GM12878 (cell line): ENCODE measurements at regions not wholly inside any gene's neighbourhood (a gene's known extent, or its start where the extent isn't known, plus 50 kb on each side); places are given as distances from the start of the nearest gene placed in this dataset.

Source experiments
- ATAC-seq: fragments of 200-7000 bp; cut with Tn5 transposase; 3 replicates; pipeline ENCODE4 v1.9.1; 2020; ENCODE audit warnings: mild to moderate bottlenecking, moderate library complexity
- BruUV-seq: library from RNA; stranded (reverse); fragments of 400-500 nt; replicated peaks from 2 replicates; lab custom pipeline; 2021; lab: Mats Ljungman, UMichigan
- CTCF ChIA-PET: fragments of 300-600 bp; sonication (Branson Sonifier 250); formaldehyde crosslinking; extraction: SDS; loops from one replicate; lab custom pipeline; 2021; ENCODE audit warnings: inconsistent platforms; lab: Yijun Ruan, JAX
- POLR2A ChIA-PET: fragments of 350-600 bp; formaldehyde crosslinking; extraction: SDS; loops from one replicate; lab custom pipeline; 2021; ENCODE audit warnings: inconsistent platforms; lab: Charles Lee
- RAD21 ChIA-PET: fragments of 300-600 bp; sonication (Branson Sonifier 250); formaldehyde crosslinking; loops from one replicate; lab custom pipeline; 2023; ENCODE audit warnings: antibody characterized with exemption; ENCODE audit not compliant: unreplicated experiment; lab: Charles Lee
- SMC1A ChIA-PET: fragments of 300-600 bp; sonication (Branson Sonifier 250); formaldehyde crosslinking; loops from one replicate; lab custom pipeline; 2023; ENCODE audit not compliant: unreplicated experiment, uncharacterized antibody; lab: Charles Lee
- DNase-seq: peaks from one replicate; pipeline ENCODE4 v3.0.0-alpha.2; 2011; ENCODE audit warnings: low read depth, low spot score
- FAIRE-seq: peaks from 3 replicates; lab custom pipeline; 2011; peaks lifted over from hg19 to GRCh38; lab: Jason Lieb, UNC
- H2AFZ ChIP-seq: 2 replicates; pipeline ENCODE4 v1.6.0; 2011; ENCODE audit warnings: low read depth, low read length, control low read depth; ENCODE audit not compliant: control insufficient read depth
- H3K27ac ChIP-seq: 2 replicates; pipeline ENCODE4 v1.5.1; 2011; ENCODE audit warnings: control low read depth; ENCODE audit not compliant: control insufficient read depth, insufficient read depth
- H3K27me3 ChIP-seq, 2 experiments: replicated peaks in 1 of 2; 2 replicates each; pipeline versions ENCODE4 v1.6.0 to v1.6.1; 2011; ENCODE audit warnings: low read length in 1 of 2; ENCODE audit not compliant: control insufficient read depth in 2 of 2, insufficient read depth in 2 of 2
- H3K36me3 ChIP-seq, 2 experiments: 2 replicates each; pipeline ENCODE4 v1.5.1; 2011; ENCODE audit warnings: low read length in 1 of 2; ENCODE audit not compliant: control insufficient read depth in 2 of 2, insufficient read depth in 2 of 2
- H3K4me1 ChIP-seq: 2 replicates; pipeline ENCODE4 v1.6.1; 2011; ENCODE audit warnings: mild to moderate bottlenecking, low read length, moderate library complexity, mixed read lengths; ENCODE audit not compliant: control insufficient read depth, insufficient read depth
- H3K4me2 ChIP-seq: 2 replicates; pipeline ENCODE4 v1.6.0; 2011; ENCODE audit warnings: control low read depth; ENCODE audit not compliant: control insufficient read depth, insufficient read depth
- H3K4me3 ChIP-seq: fragments of 200-600 bp; sonication (generic); 2 replicates; pipeline ENCODE4 v1.5.1; 2016
- H3K79me2 ChIP-seq: 2 replicates; pipeline ENCODE4 v1.6.0; 2011; ENCODE audit warnings: low read length; ENCODE audit not compliant: control insufficient read depth, insufficient read depth
- H3K9ac ChIP-seq: 2 replicates; pipeline ENCODE4 v1.8.0; 2011; ENCODE audit warnings: low read length, control low read depth, mixed read lengths; ENCODE audit not compliant: control insufficient read depth, insufficient read depth
- H3K9me3 ChIP-seq: replicated peaks from 3 replicates; pipeline ENCODE4 v1.5.1; 2011; ENCODE audit warnings: mild to moderate bottlenecking, low read length; ENCODE audit not compliant: control insufficient read depth, insufficient read depth
- H4K20me1 ChIP-seq: 2 replicates; pipeline ENCODE4 v1.6.0; 2011; ENCODE audit not compliant: control insufficient read depth, insufficient read depth
- CHD1 ChIP-seq: IDR thresholded peaks from 2 replicates; pipeline ENCODE4 v1.6.1; 2012; ENCODE audit warnings: low read depth, low read length, improper control_type of control experiment
- EP300 ChIP-seq, 2 experiments: fragments of 150-350 bp in 1 of 2; IDR thresholded peaks; 2 replicates each; pipeline ENCODE4 v1.6.1; 2011 to 2012; ENCODE audit warnings: low read depth in 2 of 2, low read length in 2 of 2, borderline replicate concordance in 1 of 2, improper control_type of control experiment in 1 of 2, inconsistent platforms in 1 of 2; ENCODE audit not compliant: control insufficient read depth in 1 of 2
- ESRRA ChIP-seq: IDR thresholded peaks from 2 replicates; pipeline ENCODE4 v1.6.1; 2012; ENCODE audit warnings: mild to moderate bottlenecking, low read length, improper control_type of control experiment
- KDM1A ChIP-seq: fragments of 200-600 bp; sonication (generic); IDR thresholded peaks from 2 replicates; pipeline ENCODE4 v1.6.1; 2016; ENCODE audit warnings: borderline replicate concordance
- NRF1 ChIP-seq: conservative IDR thresholded peaks from 2 replicates; pipeline ENCODE4 v1.6.1; 2011; ENCODE audit warnings: mild to moderate bottlenecking, low read depth, low read length, improper control_type of control experiment
- PAX5 ChIP-seq: IDR thresholded peaks from 2 replicates; pipeline ENCODE4 v1.6.1; 2011; ENCODE audit warnings: low read depth, low read length, borderline replicate concordance
- ZNF24 ChIP-seq: fragments of 450-650 bp; IDR thresholded peaks from 2 replicates; pipeline ENCODE4 v1.6.1; 2017; ENCODE audit warnings: antibody characterized with exemption, mild to moderate bottlenecking
- ZNF384 ChIP-seq: IDR thresholded peaks from 2 replicates; pipeline ENCODE4 v1.6.1; 2012; ENCODE audit warnings: low read depth, mild to moderate bottlenecking, low read length, improper control_type of control experiment, borderline replicate concordance
- ZZZ3 ChIP-seq: IDR thresholded peaks from 2 replicates; pipeline ENCODE4 v1.6.1; 2011; ENCODE audit warnings: low read depth; ENCODE audit not compliant: control insufficient read depth, insufficient read length
- WGBS: methylation state at CpG from one replicate; pipeline ENCODE4 v1.1.6; 2016; ENCODE audit warnings: low lambda C conversion rate; ENCODE audit not compliant: insufficient replicate concordance, insufficient coverage; ENCODE audit errors: missing lambda C conversion rate; 5-methylcytosine and 5-hydroxymethylcytosine counted together
- in situ Hi-C: fragments of 300-500 bp; cut with MboI; formaldehyde crosslinking; loops from 9 replicates; pipeline ENCODE4 v1.14.3; 2018; ENCODE audit warnings: mixed read lengths
- intact Hi-C: fragments of 100-400 bp; cut with micrococcal nuclease; formaldehyde crosslinking; loops from one replicate; pipeline ENCODE4 v1.14.2; 2022; ENCODE audit not compliant: unreplicated experiment
- TF ChIP-seq, protein P1 (sequence below): fragments of 150-350 bp; IDR thresholded peaks from 2 replicates; pipeline ENCODE4 v1.6.1; 2016; ENCODE audit warnings: low read depth, low read length
- TF ChIP-seq, protein P2 (sequence below): IDR thresholded peaks from 2 replicates; pipeline ENCODE4 v1.6.1; 2012; ENCODE audit warnings: improper control_type of control experiment, low read depth, low read length; ENCODE audit not compliant: insufficient replicate concordance

DNA sequence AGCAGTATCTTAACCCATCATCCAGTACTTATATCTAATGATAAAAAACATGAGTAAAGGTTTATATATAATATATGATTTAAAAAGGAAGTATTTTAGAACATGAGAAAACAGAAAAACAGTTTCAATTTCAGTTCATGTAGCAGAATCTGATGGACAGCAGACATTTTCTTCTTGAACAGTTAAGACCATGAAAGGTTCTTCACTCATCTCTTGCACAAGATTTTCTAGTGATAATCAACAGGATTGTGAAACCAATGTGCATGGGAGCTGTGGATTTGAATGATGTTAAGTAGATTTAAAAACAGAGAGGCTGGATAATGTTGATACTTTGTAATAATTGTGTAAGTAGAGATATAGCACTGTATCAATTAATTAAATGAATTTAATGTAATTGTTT lies 1297.6 kb downstream of the BRINP3 start (continued):
- TF ChIP-seq ZZZ3, result no peak

DNA sequence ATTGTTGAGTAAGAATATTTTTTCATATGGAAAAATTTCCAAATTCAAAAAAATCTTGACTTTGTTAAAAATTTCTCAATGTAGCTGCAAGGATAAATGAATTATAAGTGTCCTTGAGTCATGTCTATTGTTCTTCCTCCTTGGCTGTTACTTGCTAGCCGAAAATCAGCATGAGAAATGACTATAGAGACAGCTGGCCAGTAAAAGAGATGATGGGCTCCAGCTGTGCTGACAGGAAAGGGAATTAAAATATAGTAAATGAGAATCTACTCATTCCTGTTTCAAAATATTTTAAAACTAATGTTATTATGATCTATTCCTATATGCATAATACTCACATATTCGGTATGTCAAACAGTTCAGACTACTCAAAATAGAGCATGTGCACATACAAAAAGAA lies 1292.6 kb downstream of the BRINP3 start:
- Histone ChIP-seq H3K27me3 (no peaks in the 10 kb centered on the region), H3K36me3 (no peaks in the 10 kb centered on the region), H3K4me1 (no peaks in the 10 kb centered on the region), H3K79me2 (no peaks in the 10 kb centered on the region), H3K4me2 (no peak overlapping the region), H3K9me3 (no peaks in the 10 kb centered on the region), H2AFZ (no peak overlapping the region), H3K9ac (no peak overlapping the region), H3K4me3 (no peak overlapping the region), H3K27ac (no peak overlapping the region), H4K20me1 (no peaks in the 10 kb centered on the region)
- FAIRE-seq (no peak), DNase-seq (no peak), ATAC-seq (no peak)
- ChIA-PET POLR2A (no interaction called here), RAD21 (no interaction called here), SMC1A (interaction anchor here (0.6 kb wide), 1 partner anchor 82 kb away, joined by 3 read pairs; no protein-coding TSS in a partner anchor), CTCF (no interaction called here)
- 2% methylated on average over 2 of the region's 2 CpGs for WGBS
- in situ Hi-C loops, result no loop called here
- intact Hi-C loops, result no loop called here
- no TSS peak for BruUV-seq
- TF ChIP-seq, protein P1, sequence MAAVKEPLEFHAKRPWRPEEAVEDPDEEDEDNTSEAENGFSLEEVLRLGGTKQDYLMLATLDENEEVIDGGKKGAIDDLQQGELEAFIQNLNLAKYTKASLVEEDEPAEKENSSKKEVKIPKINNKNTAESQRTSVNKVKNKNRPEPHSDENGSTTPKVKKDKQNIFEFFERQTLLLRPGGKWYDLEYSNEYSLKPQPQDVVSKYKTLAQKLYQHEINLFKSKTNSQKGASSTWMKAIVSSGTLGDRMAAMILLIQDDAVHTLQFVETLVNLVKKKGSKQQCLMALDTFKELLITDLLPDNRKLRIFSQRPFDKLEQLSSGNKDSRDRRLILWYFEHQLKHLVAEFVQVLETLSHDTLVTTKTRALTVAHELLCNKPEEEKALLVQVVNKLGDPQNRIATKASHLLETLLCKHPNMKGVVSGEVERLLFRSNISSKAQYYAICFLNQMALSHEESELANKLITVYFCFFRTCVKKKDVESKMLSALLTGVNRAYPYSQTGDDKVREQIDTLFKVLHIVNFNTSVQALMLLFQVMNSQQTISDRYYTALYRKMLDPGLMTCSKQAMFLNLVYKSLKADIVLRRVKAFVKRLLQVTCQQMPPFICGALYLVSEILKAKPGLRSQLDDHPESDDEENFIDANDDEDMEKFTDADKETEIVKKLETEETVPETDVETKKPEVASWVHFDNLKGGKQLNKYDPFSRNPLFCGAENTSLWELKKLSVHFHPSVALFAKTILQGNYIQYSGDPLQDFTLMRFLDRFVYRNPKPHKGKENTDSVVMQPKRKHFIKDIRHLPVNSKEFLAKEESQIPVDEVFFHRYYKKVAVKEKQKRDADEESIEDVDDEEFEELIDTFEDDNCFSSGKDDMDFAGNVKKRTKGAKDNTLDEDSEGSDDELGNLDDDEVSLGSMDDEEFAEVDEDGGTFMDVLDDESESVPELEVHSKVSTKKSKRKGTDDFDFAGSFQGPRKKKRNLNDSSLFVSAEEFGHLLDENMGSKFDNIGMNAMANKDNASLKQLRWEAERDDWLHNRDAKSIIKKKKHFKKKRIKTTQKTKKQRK, result no peak
- TF ChIP-seq NRF1 (no peak), EP300 (IDR thresholded peaks at IDR 0.05; ENCODE audit: borderline replicate concordance in 1 of 2, control insufficient read depth in 1 of 2, low read depth in 2 of 2, low read length in 2 of 2) (no peak), ESRRA (no peak), CHD1 (no peak), PAX5 (no peak), ZNF24 (no peak), KDM1A (no peak), ZNF384 (no peak)
- TF ChIP-seq, protein P2, sequence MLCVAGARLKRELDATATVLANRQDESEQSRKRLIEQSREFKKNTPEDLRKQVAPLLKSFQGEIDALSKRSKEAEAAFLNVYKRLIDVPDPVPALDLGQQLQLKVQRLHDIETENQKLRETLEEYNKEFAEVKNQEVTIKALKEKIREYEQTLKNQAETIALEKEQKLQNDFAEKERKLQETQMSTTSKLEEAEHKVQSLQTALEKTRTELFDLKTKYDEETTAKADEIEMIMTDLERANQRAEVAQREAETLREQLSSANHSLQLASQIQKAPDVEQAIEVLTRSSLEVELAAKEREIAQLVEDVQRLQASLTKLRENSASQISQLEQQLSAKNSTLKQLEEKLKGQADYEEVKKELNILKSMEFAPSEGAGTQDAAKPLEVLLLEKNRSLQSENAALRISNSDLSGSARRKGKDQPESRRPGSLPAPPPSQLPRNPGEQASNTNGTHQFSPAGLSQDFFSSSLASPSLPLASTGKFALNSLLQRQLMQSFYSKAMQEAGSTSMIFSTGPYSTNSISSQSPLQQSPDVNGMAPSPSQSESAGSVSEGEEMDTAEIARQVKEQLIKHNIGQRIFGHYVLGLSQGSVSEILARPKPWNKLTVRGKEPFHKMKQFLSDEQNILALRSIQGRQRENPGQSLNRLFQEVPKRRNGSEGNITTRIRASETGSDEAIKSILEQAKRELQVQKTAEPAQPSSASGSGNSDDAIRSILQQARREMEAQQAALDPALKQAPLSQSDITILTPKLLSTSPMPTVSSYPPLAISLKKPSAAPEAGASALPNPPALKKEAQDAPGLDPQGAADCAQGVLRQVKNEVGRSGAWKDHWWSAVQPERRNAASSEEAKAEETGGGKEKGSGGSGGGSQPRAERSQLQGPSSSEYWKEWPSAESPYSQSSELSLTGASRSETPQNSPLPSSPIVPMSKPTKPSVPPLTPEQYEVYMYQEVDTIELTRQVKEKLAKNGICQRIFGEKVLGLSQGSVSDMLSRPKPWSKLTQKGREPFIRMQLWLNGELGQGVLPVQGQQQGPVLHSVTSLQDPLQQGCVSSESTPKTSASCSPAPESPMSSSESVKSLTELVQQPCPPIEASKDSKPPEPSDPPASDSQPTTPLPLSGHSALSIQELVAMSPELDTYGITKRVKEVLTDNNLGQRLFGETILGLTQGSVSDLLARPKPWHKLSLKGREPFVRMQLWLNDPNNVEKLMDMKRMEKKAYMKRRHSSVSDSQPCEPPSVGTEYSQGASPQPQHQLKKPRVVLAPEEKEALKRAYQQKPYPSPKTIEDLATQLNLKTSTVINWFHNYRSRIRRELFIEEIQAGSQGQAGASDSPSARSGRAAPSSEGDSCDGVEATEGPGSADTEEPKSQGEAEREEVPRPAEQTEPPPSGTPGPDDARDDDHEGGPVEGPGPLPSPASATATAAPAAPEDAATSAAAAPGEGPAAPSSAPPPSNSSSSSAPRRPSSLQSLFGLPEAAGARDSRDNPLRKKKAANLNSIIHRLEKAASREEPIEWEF, result no peak
